ENCODE measurements at regions not wholly inside any gene's neighbourhood (a gene's known extent, or its start where the extent isn't known, plus 50 kb on each side); places are given as distances from the start of the nearest gene placed in this dataset.

DNA sequence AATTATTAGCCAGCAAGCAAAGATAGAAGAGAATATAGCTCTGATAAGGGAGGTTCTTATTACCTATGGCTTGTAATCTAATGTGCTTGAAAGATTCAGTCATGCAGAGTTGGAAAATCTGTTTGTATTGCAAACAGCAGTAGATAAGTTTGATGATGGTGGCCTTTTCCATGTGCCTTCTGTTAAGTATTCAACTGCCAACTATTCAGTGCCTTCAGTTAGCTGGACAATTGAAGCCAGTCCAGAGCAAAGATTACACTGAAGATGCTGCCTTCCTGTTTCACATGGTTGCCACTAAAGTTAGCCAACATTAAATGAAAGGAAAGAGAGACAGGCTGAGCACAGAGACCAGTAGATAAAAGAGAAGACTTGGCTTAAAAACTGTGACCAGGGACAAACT lies 92.7 kb upstream of the SLC38A2 start (continued):
- TF ChIP-seq HDAC2 (IDR thresholded peaks at IDR 0.05; ENCODE audit: borderline replicate concordance in 1 of 2, low read depth in 2 of 2, low read length in 2 of 2) (no peak), SUZ12 (IDR thresholded peaks at IDR 0.05; ENCODE audit: low read length) (no peak), SP2 (IDR thresholded peaks at IDR 0.05; ENCODE audit: low read length) (no peak), JUND (IDR thresholded peaks at IDR 0.05; ENCODE audit: low read length) (no peak), SP4 (IDR thresholded peaks at IDR 0.05; ENCODE audit: low read length) (no peak), TEAD4 (IDR thresholded peaks at IDR 0.05; ENCODE audit: low read depth, low read length) (no peak)
- TF ChIP-seq, protein P1, sequence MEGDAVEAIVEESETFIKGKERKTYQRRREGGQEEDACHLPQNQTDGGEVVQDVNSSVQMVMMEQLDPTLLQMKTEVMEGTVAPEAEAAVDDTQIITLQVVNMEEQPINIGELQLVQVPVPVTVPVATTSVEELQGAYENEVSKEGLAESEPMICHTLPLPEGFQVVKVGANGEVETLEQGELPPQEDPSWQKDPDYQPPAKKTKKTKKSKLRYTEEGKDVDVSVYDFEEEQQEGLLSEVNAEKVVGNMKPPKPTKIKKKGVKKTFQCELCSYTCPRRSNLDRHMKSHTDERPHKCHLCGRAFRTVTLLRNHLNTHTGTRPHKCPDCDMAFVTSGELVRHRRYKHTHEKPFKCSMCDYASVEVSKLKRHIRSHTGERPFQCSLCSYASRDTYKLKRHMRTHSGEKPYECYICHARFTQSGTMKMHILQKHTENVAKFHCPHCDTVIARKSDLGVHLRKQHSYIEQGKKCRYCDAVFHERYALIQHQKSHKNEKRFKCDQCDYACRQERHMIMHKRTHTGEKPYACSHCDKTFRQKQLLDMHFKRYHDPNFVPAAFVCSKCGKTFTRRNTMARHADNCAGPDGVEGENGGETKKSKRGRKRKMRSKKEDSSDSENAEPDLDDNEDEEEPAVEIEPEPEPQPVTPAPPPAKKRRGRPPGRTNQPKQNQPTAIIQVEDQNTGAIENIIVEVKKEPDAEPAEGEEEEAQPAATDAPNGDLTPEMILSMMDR (IDR thresholded peaks at IDR 0.05; ENCODE audit: control extremely low read depth in 1 of 3, insufficient read depth in 1 of 3, low read depth in 1 of 3, low read length in 3 of 3) = no peak
